ENCODE measurements at regions not wholly inside any gene's neighbourhood (a gene's known extent, or its start where the extent isn't known, plus 50 kb on each side); places are given as distances from the start of the nearest gene placed in this dataset.

- TF ChIP-seq CTCF (IDR thresholded peaks at IDR 0.05) (no peak), POLR2A (IDR thresholded peaks at IDR 0.05) (no peak), EP300 (IDR thresholded peaks at IDR 0.05) (no peak)
These were observed 103.0 kb upstream of the SYNDIG1 start for GRCh38 chr20:24366336-24367004.
